Muscle of arm (tissue), 1 donor: ENCODE measurements at regions not wholly inside any gene's neighbourhood (a gene's known extent, or its start where the extent isn't known, plus 50 kb on each side); places are given as distances from the start of the nearest gene placed in this dataset.

Experiments used
- DNase-seq: peaks from one replicate; pipeline ENCODE4 v3.0.0-alpha.2; 2013

DNA sequence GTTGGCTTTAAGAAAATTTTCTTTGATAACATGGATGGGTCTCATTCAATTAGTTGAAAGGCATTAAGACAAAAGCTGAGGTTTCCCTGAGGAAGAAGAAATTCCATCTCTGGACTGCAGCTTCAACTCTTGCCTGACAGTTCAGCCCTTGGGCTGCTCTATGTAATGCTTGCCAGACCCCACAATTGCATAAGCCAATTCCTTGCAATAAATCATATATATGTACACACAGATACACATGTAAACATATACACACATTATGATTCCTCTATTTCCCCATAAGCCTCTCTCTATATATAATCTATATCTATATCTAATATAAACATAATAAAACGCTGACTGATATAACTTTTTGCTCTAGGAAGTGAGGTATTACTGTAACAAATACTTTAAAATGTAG is 301.5 kb upstream of the PRMT6 start:
- no peak for DNase-seq

DNA sequence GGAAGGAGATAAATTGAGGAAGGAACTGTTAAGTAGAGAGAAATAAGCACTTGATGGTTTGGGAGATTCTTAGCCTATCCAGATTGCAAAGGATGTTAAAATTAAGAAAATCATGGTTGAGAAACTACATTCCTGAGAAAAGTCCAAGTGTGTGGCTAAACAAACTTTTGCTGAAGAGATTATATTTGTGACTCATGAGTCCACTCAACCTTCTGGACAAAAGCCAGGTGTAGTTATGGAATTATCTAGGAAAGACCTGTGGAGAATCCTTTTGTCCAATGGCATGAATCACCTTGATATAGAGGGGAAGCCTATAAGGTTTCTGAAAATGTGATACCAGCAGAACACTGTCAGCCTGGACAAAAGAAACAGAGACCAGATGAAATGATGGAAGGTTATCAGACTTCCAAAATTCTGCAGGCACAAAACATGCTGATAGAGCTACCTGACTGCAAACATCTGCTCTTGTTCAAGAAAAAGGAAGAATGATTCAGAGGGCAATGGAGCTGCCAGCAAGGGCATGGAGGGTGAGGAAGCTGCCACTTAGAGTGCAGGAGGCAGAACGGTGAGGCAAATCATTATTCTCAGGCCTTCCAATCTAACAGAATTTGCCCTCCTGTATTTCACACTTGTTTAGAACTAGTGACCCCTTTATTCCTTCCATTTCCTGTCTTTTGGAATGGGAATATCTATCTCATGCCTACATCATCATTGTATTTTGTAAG is 300.6 kb upstream of the PRMT6 start:
- DNase-seq, result no peak

DNA sequence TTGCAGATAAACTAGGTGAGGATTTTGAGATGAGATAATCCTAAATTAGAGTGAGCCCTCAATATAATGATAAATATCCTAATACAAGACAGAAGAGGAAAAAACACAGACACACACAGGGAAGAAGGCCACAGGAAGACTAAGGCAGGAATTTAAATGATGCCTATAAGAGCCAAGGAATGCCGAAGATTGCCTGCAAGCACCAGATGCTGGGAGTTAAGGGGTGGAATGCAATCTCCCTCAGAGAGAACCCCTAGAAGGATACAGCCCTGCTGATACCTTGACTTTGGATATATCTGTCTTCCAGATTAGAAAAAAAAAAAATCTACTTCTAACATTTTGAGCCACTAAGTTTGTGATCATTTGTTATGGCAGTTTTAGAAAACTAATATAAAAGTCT is 299.7 kb upstream of the PRMT6 start:
- DNase-seq, result no peak

DNA sequence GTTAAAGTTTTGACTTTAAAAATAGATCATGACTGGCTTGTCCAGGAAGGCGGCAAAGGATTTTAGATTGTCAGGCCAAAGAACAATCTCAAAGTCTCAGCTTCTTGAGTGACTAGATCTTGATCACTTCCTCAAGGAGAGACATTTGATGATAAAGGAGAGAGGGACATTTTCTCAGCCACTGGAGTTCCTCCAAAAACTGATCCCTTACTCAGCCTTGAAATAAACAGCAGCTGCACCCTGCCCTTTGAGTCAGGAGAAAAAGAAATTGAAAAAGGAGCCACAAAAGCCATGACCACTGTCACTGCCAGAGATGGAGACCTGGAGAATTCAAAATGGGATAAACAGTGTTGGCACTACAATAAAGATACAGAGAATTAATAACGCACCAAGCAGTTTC is 288.4 kb upstream of the PRMT6 start:
- no peak for DNase-seq

DNA sequence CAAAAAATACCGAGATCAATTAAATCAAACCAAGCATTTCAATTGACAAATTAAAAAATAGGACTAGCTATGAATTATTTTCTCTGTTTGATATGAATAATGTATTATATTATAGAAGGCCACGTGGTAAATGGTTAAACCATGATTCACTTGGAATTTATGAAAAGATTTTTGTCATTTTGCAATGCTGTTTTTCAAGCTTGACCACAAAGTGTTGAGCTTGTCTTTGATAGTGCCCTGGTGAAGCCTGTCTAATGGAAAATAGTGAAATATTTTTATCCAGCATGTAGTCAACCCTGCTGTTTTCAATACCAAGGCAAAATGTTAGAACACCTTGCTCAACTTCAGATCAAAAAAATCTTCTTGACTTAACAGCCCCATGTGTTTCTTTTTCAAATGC is 288.0 kb upstream of the PRMT6 start:
- no peak for DNase-seq

DNA sequence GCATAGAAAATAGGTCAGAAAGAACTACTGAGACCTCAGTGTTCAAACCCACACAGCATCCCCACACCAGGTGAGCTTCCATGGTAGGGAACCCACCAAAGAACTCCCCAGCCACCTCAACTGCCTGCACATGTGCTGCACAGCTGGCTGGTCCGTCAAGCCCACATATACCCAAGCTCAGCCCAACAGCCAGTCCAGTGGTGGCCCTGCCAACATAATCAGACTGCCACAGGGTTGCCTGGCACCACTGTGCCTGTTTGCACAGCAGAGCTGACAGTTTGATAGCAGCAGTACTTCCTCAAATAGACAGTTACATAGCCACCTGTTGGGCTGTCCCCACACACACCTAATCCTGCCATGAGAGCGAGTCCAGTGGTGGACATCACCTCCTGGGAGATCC is 283.3 kb upstream of the PRMT6 start:
- no peak for DNase-seq

DNA sequence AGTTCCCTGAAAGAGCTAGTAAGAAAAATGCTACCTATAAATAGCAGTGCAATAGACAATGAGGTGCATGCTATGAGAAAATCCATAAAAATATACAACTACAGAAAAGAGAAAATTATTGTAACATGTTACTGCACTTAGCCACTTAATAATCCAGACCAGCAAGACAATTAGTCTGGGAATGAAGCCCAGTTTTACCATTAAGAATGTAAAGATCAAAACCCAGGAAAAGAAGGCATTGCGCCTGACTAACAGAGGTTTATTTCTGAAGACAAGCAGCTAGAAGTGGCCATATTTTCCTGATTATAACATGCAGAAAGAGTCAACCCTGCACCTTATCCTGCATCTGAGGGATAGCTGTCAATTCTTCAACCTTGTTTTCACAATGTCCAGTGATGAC is 276.4 kb upstream of the PRMT6 start:
- no peak for DNase-seq

DNA sequence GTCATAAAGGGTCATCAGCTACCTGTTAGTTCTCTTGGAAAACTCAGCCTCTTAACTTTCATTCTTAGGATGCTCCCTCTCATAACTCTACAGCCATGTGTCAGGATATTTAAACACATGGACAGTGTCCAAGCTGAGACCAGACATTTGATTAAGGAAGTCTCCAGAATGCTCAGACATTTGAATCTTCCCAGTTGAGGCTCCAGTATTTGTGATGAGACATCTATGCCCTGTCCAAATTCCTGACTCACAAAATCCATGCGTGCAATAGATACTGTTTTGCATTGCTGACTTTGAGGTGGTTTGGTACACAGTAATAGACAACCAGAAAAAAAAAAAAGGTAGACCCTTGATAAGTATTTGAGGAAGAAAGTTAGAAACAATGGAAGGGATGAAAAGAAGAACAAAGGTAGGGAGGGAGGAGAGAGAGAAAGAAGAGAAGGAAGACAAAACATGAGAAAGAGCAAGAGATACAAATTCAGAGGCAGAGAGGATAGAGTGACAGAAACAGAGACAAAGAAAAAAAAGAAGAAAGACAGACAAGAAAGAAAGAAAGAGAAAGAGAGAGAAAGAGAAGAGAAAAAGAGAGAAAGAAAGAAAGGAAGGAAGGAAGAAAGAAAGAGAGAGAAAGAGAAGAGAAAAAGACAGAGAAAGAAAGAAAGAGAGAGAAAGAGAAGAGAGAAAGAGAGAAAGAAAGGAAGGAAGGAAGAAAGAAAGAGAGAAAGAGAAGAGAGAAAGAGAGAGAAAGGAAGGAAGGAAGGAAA is 275.5 kb upstream of the PRMT6 start:
- no peak for DNase-seq

DNA sequence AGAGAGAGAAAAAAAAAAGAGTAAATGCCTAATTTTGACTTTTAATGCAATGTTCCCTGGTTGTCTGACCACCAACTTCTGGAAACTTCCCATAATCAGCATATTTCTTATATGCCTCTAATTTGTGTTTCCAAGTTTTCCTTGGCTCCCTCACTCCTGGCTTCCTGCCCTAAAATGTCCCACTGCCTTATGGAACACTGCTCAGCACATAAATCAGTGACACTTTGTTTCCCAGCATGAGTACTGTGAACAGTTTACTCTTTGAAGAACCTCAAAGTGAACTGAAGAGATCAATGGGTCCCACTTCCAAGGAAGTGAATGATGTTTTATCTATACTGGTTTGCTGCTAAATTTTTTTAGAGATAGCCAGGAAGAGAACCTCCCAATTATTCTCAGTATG is 271.3 kb upstream of the PRMT6 start:
- DNase-seq, result peak; percentile 2

DNA sequence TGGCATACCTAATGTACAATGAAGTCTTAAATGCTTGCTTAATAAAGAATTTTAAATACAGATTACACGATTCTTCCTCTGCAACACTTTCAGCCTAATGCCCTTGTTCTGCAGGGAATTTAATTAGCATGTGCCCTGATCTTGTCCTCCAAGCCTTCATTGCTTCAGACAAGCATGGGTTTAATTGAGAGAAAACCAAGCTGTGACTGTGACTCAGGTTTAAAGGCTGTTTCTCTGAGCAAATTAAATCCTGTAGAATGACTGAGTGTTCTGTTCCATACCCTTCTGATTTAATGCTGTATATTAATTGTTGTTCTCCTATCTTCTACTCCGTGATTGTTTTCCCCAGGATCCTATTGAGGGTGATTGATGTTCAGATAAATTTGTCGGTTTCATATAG is 269.0 kb upstream of the PRMT6 start:
- no peak for DNase-seq

DNA sequence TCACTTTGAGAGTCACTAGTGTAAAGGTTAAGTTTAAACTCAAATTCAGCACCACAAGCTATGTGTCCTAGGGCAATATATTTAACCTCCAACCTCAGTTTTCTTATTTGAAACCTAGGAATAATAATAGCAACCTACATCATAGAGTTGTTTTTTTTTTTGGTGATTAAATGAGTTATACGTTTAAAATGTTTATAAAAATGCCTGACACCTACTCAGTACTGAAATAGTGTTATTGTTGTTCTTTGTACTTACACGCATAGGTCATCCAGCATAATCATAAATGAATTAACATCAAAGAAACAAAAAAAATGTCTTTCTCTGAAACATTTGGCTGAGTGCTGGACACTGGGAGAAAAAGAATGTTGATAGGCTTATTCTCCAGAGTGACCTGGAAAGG is 266.8 kb upstream of the PRMT6 start:
- DNase-seq, result no peak

DNA sequence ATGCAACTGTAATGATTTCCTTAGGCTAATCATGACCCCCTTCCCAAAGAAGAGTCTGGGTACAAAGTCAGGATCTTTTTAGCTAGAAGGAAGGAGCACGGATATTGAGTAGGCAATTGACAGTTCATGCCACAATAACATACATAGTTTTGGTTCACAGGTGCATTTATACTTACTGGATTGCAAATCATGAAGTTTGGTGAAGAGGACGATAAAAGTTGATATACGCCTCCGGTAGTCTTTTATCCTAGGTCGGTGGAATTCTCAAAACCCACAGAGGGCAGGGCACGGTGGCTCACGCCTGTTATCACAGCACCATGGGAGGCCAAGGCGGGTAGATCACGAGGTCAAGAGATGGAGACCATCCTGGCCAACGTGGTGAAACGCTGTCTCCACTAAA is 265.4 kb upstream of the PRMT6 start:
- no peak for DNase-seq

DNA sequence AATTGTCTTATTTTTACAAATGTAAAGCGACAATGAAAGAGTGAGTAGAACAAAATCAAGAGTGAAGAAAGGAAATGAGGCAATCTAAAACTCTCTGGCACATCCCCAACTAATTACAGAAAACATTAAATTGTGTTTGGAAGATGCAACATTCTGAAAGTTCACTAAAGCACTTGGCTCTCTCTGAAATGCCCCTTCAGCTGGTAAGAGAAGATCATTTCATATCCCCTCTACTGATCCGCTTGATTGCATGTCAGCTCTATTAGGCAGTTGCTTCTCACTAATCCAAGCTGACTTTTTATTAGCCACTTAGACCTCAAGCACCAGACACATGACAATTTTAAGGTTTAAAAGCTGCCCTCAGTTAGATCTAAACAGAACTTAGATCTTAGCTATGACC is 262.8 kb upstream of the PRMT6 start:
- DNase-seq, result no peak

DNA sequence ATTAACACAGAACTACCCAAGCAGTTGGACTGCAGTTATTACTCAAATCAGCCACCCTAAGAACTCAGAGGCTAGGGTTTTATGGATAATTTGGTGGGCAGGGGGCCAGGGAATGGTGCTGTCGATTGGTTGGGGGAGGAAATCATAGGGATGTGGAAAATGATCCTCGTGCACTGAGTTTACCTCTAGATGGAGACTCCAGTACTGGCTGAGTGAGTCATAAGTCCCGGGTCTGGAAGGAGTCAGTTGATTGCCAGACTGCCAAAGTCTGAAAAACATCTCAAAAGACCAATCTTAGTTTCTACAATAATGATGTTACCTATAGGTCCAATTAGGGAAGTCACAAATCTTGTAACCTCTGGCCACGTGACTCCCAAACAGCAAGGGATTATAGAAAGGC is 257.5 kb upstream of the PRMT6 start:
- no peak for DNase-seq

DNA sequence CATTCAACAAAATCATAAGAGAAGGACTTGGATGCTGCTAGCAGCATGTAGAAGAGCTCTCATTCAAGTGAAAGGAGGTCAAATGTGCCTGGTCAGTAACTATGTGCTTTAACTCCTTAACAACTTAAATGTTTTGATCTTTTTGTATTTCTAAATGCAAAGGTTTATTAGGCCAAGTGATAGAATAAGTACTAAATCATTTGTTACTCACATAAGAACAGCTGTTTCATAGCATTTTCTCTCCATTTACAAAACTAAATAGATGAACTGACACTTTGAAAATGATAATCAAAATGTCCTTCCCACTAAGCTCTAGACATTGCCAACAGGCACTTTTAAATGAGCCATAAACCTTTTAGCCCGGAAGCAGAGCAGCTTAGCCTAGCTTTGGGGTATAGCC is 254.3 kb upstream of the PRMT6 start:
- DNase-seq, result no peak

DNA sequence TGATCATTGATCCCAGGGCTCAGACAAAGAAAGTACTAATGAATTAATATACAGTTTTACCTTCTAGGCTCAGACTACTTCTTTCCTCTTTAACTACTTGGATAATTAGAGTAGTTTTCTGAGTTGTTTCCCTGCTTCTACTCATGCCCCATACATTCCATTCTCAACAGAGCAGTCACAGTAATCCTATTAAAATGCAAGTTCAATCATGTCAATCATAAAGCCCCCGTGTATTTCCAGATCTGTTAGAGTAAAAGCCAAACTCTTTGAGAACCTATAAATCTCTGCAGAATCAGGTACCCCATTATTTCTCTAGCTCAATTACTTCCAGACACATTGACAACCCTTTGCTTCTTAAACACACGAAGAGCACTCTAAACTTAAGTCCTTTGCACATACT is 242.1 kb upstream of the PRMT6 start:
- no peak for DNase-seq

DNA sequence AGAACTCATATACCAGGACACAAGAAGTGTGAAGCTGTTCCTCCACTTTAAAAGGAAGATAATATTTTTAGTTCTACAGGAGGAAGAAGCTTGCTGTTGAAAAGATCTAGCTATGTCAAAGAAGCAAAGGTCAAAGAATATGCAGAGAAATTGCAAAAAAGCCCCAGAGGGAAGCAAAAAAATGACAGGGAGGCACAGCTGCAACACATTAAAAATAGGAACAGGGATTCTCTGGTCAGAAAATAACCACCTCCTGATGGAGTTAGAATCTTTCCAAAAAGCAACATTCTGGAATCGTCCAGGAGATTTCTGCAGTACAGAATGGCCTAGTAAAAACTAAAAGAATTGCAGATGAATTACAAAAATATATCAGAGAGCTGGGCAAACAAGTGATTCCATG is 238.9 kb upstream of the PRMT6 start:
- peak; percentile 65 for DNase-seq

DNA sequence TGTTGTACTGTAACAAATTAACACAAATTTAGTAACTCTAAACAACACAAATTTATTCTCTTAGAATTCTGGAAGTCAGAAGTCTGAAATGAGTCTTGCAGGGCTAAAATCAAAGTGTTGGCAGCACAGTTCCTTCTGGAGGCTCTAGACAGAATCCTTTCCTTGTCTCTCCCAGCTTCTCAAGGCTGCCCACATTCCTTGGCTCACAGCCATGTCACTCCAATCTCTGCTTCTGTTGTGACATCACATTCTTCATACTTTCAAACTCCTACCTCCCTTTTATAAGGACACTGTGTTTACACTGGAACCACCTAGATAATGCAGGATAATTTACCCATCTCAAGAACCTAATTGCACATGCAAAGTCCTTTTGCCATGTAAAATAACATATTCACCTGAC is 225.0 kb upstream of the PRMT6 start:
- DNase-seq, result no peak

DNA sequence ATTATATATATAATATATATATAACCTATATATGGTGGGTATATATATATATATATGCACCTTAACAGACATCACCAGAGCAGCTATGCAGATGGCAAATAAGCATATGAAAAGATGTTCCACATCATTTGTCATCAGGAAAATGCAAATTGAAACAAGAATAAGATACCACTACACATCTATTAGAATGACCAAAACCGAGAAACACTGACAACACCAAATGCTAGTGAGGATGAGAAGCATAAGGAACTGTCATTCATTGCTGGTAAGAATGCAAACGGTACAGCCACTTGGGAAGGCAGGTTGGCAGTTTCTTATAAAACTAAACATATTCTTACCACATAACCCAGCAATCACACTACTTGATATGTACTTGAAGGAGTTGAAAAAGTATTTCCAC is 219.8 kb upstream of the PRMT6 start:
- no peak for DNase-seq

DNA sequence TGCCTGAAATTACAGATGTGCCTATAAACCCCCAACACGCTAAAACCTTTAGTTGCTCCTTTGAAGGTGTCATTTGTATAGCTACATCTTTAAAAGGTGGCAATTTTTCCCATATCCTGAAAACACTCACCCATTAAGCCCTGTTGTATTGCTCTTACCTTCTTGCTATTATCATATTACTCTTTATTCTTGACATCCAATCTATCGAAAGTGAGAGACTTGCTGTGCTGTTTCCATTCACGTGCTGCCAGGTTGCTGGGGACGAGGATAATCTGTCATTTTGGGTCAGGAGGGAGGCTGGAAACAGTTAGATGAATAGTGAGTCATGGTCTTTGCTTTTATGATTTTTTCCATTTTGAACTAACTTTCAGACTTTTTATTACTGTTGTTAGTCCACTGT is 213.0 kb upstream of the PRMT6 start:
- no peak for DNase-seq

DNA sequence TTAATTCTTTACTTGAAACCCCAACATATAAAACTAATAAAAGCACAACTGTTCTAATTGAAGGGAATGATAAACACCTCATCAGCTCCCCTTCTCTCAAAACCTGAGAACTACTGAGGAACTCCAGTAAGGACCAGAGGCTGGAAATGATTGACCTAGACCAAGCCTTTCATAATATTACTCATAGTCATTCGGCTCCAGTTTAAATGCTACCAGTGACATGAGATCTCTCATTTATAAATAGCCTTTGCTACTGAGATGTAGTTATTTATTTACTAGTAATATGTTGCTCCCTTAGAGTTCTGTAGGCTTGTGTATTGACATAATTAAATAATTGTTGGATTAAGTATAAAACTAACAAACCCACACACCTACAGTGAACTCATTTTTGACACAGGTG is 209.8 kb upstream of the PRMT6 start:
- no peak for DNase-seq

DNA sequence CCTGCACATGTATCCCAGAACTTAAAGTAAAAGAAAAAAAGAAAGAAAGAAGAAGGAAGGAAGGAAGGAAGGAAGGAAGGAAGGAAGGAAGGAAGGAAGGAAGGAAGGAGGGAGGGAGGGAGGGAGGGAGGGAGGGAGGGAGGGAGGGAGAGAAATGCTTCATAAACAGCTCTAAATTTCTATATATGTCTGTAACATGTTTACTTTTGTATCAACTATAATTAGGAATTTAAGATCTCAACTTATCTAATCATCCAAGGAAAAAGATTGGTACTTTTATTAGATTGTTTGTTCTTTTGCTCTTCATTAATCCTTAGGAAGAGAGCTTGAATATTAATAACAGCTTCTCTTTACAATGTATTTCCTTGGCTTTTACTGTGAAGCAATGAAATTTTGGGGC is 195.4 kb upstream of the PRMT6 start:
- DNase-seq, result no peak

DNA sequence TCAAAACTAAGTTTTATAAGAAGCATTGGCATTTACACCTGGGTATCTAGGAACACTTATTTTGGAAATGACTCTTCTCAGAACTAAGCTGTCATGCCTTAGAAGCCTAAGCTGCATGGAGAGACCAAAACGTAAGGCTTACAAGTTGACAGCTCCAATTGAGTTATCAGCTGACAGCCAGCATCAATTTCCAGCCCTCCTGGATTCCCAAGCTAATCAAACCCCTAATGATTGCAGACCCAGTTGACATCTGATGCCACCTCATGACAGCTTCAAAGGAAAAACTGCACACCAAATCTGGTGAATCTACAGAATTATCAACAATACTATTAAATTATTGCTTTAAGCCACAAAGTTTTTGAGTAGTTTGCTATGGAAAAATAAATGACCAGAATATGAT is 187.6 kb upstream of the PRMT6 start:
- DNase-seq, result no peak

DNA sequence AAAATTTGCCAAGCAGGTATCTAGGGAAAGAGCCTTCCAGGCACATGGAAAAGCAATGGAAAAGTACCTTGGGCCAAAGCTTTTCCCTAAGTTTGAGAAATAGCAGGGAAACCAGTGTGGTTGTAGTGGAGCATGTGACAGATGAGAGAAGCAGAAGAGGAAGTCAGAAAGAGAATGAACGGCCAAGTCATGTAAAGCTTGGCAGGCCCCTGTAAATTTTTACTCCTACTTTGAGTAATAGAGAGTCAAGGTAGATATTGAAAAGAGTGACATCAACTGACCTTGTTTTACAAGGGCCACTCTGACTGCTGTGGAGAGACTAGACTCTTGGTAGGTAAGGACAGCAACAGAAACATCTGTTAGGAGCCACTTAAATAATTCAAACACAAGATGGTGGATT is 180.9 kb upstream of the PRMT6 start:
- DNase-seq, result no peak
